Spleen (tissue), 7 donors: ENCODE measurements at regions not wholly inside any gene's neighbourhood (a gene's known extent, or its start where the extent isn't known, plus 50 kb on each side); places are given as distances from the start of the nearest gene placed in this dataset.

Source experiments
- CTCF ChIP-seq, 11 experiments: fragments of 200-600 bp in 7 of 11; fragments of 450-650 bp in 4 of 11; sonication (generic) in 4 of 11; IDR thresholded peaks in 8 of 11; conservative IDR thresholded peaks in 3 of 11; 1 replicate in 7 of 11; 2 replicates in 4 of 11; pipeline versions ENCODE4 v1.4.0 to v1.8.0; 2016 to 2021; ENCODE audit warnings: antibody characterized with exemption in 11 of 11, inconsistent platforms in 4 of 11, mild to moderate bottlenecking in 1 of 11
- POLR2A ChIP-seq, 3 donors: fragments of 450-650 bp; IDR thresholded peaks; one replicate each; pipeline ENCODE4 v1.5.1; 2017; ENCODE audit warnings: antibody characterized with exemption in 3 of 3, mild to moderate bottlenecking in 1 of 3
- donor health status: DM: no; HTN: no; CAD: no; lungs with moderate emphysema.
- donor health status: DM: no; HTN: no; CAD: no.
- donor health status: DM: no; HTN: no; CAD: no.

- no peak for TF ChIP-seq POLR2A (IDR thresholded peaks at IDR 0.05)
- no peak for TF ChIP-seq CTCF (IDR thresholded peaks at IDR 0.05 in 8 of 11, conservative IDR thresholded peaks at IDR 0.05 in 3 of 11)
These were observed 173.4 kb upstream of the PZP start for GRCh38 chr12:9381619-9382018.
